GM12873 (cell line): ENCODE measurements at regions not wholly inside any gene's neighbourhood (a gene's known extent, or its start where the extent isn't known, plus 50 kb on each side); places are given as distances from the start of the nearest gene placed in this dataset.

Source experiments
- CTCF ChIP-seq: IDR thresholded peaks from 2 replicates; pipeline ENCODE4 v1.5.1; 2012; ENCODE audit warnings: low read depth, mild to moderate bottlenecking, moderate library complexity, low read length, control low read depth; ENCODE audit not compliant: insufficient read depth; ENCODE audit errors: missing control alignments

- no peak for TF ChIP-seq CTCF
Measured at GRCh38 chr10:94043431-94043990, 49.8 kb downstream of the PLCE1 start.

- TF ChIP-seq CTCF: no peak
Measured at GRCh38 chr10:94046098-94046497, 52.4 kb downstream of the PLCE1 start.

- no peak for TF ChIP-seq CTCF
Measured at GRCh38 chr10:94047293-94047692, 53.6 kb downstream of the PLCE1 start.

GRCh38 chr10:94049911-94050310 lies 56.2 kb downstream of the PLCE1 start:
- no peak for TF ChIP-seq CTCF

- no peak for TF ChIP-seq CTCF
Measured at GRCh38 chr10:94052281-94052680, 58.5 kb downstream of the PLCE1 start.

GRCh38 chr10:94052866-94053791 lies 59.4 kb downstream of the PLCE1 start:
- TF ChIP-seq CTCF: no peak

GRCh38 chr10:94059178-94059883 lies 65.6 kb downstream of the PLCE1 start:
- no peak for TF ChIP-seq CTCF
